ENCODE measurements at regions not wholly inside any gene's neighbourhood (a gene's known extent, or its start where the extent isn't known, plus 50 kb on each side); places are given as distances from the start of the nearest gene placed in this dataset.

GRCh38 chr5:3118340-3118739 is 366.9 kb upstream of the IRX2 start:
- no peak for TF ChIP-seq EZH2 (IDR thresholded peaks at IDR 0.05; ENCODE audit: low read length, unreplicated experiment)
- no peak for TF ChIP-seq CTCF (conservative IDR thresholded peaks at IDR 0.05; ENCODE audit: low read depth, low read length)
